Sigmoid colon (tissue), 6 donors: ENCODE measurements at regions not wholly inside any gene's neighbourhood (a gene's known extent, or its start where the extent isn't known, plus 50 kb on each side); places are given as distances from the start of the nearest gene placed in this dataset.
"Not testable (repeated sequence)": the region's sequence is repeated elsewhere in the genome, so short reads cannot be mapped to it uniquely, and the experiment has no call there.

ENCODE experiments used
- DNase-seq: peaks from one replicate; pipeline ENCODE4 v3.0.0-alpha.2; 2019
- H3K27ac ChIP-seq, 4 donors: fragments of 200-600 bp; sonication (generic); one replicate each; pipeline ENCODE4 v1.5.1; 2016 to 2019; ENCODE audit warnings: mild to moderate bottlenecking in 1 of 4
- H3K27me3 ChIP-seq, 3 donors: fragments of 200-600 bp; sonication (generic); one replicate each; pipeline ENCODE4 v1.5.1; 2019; ENCODE audit warnings: mild to moderate bottlenecking in 1 of 3
- H3K36me3 ChIP-seq, 4 donors: fragments of 200-600 bp; sonication (generic); one replicate each; pipeline ENCODE4 v1.5.1; 2016 to 2019
- H3K4me1 ChIP-seq, 4 donors: fragments of 200-600 bp; sonication (generic); one replicate each; pipeline ENCODE4 v1.5.1; 2017 to 2019
- H3K4me3 ChIP-seq, 4 donors: fragments of 200-600 bp; sonication (generic); one replicate each; pipeline ENCODE4 v1.5.1; 2017 to 2019; ENCODE audit warnings: mild to moderate bottlenecking in 2 of 4, moderate library complexity in 1 of 4
- H3K9me3 ChIP-seq, 4 donors: fragments of 200-600 bp in 3 of 4; sonication (generic) in 3 of 4; one replicate each; pipeline versions ENCODE4 v1.5.1 to v1.6.1; 2013 to 2019
- EP300 ChIP-seq, 4 donors: sonication (generic); formaldehyde crosslinking; IDR thresholded peaks; one replicate each; pipeline ENCODE4 v1.6.1; 2017; ENCODE audit warnings: antibody characterized with exemption in 4 of 4
- POLR2A ChIP-seq, 2 donors: fragments of 450-650 bp; IDR thresholded peaks; one replicate each; pipeline ENCODE4 v1.6.1; 2016; ENCODE audit warnings: antibody characterized with exemption in 2 of 2, mild to moderate bottlenecking in 2 of 2, moderate library complexity in 2 of 2
- POLR2AphosphoS5 ChIP-seq, 4 donors: sonication (generic); formaldehyde crosslinking; IDR thresholded peaks; one replicate each; pipeline ENCODE4 v1.6.1; 2017; ENCODE audit warnings: antibody characterized with exemption in 4 of 4
- WGBS, 2 donors: extraction: QIAGEN DNeasy Blood & Tissue Kit; methylation state at CpG; one replicate each; pipeline ENCODE4 v1.1.7; 2013; 5-methylcytosine and 5-hydroxymethylcytosine counted together
- intact Hi-C: fragments of 100-400 bp; cut with DNase I; formaldehyde crosslinking; loops from one replicate; pipeline ENCODE4 v1.15.1; 2023
- TF ChIP-seq, protein P1 (sequence below), 4 experiments: fragments of 450-650 bp in 3 of 4; fragments of 200-600 bp in 1 of 4; IDR thresholded peaks; one replicate each; pipeline ENCODE4 v1.5.1; 2016 to 2019; ENCODE audit warnings: antibody characterized with exemption in 4 of 4, mild to moderate bottlenecking in 3 of 4, moderate library complexity in 2 of 4
- donor health status: healthy with polysubstance abuse.
- donor health status: healthy.

DNA sequence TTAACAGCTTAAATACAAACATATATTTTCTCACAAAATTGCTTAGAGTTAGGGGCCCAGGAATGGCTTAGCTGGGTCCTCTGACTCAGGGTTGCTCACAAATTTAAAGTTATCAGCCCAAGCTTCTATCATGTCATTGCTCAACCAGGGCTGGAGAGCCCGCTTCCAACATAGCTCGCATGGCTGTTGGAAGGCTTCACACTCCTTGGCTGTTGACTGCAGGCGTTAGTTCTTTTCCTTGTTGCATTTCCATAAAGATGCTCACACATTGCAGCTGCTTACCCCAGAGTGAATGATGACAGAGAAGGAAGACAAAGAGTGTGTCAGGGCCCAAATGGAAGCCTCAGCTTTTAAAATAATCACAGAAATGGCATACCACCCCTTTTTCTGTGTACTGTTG, 62.9 kb upstream of the TFPI start:
- Histone ChIP-seq H3K4me3 (no peak overlapping the region), H3K4me1 (no peaks in the 10 kb centered on the region), H3K9me3 (no peaks in the 10 kb centered on the region), H3K27ac (no peak overlapping the region), H3K36me3 (no peaks in the 10 kb centered on the region), H3K27me3 (no peaks in the 10 kb centered on the region)
- DNase-seq, result no peak
- intact Hi-C loops, result no loop called here
- no peak for TF ChIP-seq POLR2AphosphoS5 (IDR thresholded peaks at IDR 0.05)
- TF ChIP-seq, protein P1, sequence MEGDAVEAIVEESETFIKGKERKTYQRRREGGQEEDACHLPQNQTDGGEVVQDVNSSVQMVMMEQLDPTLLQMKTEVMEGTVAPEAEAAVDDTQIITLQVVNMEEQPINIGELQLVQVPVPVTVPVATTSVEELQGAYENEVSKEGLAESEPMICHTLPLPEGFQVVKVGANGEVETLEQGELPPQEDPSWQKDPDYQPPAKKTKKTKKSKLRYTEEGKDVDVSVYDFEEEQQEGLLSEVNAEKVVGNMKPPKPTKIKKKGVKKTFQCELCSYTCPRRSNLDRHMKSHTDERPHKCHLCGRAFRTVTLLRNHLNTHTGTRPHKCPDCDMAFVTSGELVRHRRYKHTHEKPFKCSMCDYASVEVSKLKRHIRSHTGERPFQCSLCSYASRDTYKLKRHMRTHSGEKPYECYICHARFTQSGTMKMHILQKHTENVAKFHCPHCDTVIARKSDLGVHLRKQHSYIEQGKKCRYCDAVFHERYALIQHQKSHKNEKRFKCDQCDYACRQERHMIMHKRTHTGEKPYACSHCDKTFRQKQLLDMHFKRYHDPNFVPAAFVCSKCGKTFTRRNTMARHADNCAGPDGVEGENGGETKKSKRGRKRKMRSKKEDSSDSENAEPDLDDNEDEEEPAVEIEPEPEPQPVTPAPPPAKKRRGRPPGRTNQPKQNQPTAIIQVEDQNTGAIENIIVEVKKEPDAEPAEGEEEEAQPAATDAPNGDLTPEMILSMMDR (IDR thresholded peaks at IDR 0.05), result no peak
- TF ChIP-seq POLR2A (IDR thresholded peaks at IDR 0.05), result no peak
- TF ChIP-seq EP300 (IDR thresholded peaks at IDR 0.05), result no peak
- WGBS, 2 donors, result 86 to 88% methylated on average over 3 of the region's 3 CpGs

DNA sequence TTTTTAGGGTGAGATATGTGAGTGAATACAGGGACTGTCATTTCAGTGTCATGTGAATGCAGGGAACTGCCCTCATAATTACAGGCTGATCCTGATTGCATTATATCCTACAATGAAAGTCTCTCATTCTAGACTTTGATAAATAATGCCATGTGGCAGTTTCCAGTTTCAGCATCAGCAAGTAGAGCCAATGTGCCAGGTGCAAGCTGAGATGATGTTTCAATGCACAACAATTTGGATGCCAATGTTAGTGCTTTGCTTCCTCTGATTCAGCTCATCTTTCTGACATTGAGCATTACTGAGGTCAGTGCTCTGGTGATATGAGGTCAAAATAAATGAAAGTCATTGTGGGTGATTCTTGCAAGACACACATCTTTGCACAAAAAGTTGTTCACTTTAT, 63.7 kb upstream of the TFPI start:
- Histone ChIP-seq H3K4me1 (no peaks in the 10 kb centered on the region), H3K9me3 (no peaks in the 10 kb centered on the region), H3K27ac (no peak overlapping the region), H3K4me3 (no peak overlapping the region), H3K36me3 (no peaks in the 10 kb centered on the region), H3K27me3 (no peaks in the 10 kb centered on the region)
- DNase-seq, result no peak
- TF ChIP-seq POLR2A (IDR thresholded peaks at IDR 0.05) (no peak), EP300 (IDR thresholded peaks at IDR 0.05) (no peak), POLR2AphosphoS5 (IDR thresholded peaks at IDR 0.05) (no peak)
- TF ChIP-seq, protein P1 (IDR thresholded peaks at IDR 0.05), result no peak
- intact Hi-C loops, result no loop called here

DNA sequence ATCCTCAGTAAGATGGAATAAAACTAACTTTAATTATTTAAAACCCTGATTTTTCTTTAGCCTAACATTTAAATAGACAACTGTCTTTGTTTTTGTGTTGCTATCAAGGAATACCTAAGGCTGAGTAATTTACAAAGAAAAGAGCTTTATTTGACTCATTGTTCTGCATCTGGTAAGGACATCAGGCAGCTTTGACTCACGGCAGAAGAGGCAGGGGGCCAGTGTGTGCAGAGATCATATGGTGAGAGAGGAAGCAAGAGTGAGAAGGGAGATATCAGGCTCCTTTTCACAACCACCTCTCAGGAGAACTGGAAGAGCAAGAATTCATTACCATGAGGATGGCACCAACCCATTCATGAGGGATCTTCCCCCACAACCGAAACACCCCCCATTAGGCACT, 64.6 kb upstream of the TFPI start:
- Histone ChIP-seq H3K36me3 (no peaks in the 10 kb centered on the region), H3K27ac (no peak overlapping the region), H3K4me1 (no peaks in the 10 kb centered on the region), H3K9me3 (no peaks in the 10 kb centered on the region), H3K4me3 (no peak overlapping the region), H3K27me3 (no peaks in the 10 kb centered on the region)
- intact Hi-C loops, result no loop called here
- WGBS, 2 donors, result 56 to 65% methylated on average over 2 of the region's 2 CpGs
- TF ChIP-seq EP300 (IDR thresholded peaks at IDR 0.05), result no peak
- TF ChIP-seq POLR2A (IDR thresholded peaks at IDR 0.05), result no peak
- TF ChIP-seq POLR2AphosphoS5 (IDR thresholded peaks at IDR 0.05), result no peak
- TF ChIP-seq, protein P1 (IDR thresholded peaks at IDR 0.05), result no peak
- DNase-seq, result no peak

DNA sequence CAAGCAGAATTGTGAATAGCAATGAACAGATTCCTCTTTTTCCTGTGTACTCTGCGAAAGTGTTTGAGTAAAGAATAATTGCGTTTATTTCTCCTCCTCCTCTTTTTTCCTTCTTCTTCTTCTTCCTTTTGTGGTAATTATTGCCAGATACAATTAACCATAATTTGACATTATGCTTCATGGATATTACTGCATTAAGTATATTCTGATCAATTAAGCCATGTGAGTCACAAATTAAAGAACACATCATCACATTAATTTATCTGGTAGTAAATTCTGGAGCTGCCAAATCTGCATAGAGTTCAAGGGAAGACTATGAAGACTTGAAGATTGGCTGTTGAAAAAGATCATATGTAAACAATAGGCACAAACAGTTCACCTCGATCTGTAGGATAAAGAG, 72.9 kb upstream of the TFPI start:
- no peaks in the 10 kb centered on the region for H3K36me3 ChIP-seq
- H3K4me3 ChIP-seq, result no peak overlapping the region
- no peaks in the 10 kb centered on the region for H3K9me3 ChIP-seq
- no peaks in the 10 kb centered on the region for H3K27me3 ChIP-seq
- no peaks in the 10 kb centered on the region for H3K4me1 ChIP-seq
- intact Hi-C loops, result no loop called here
- H3K27ac ChIP-seq, result no peak overlapping the region
- WGBS, 2 donors, result 73 to 88% methylated on average over 3 of the region's 3 CpGs
- TF ChIP-seq EP300 (IDR thresholded peaks at IDR 0.05) (no peak), POLR2A (IDR thresholded peaks at IDR 0.05) (no peak), POLR2AphosphoS5 (IDR thresholded peaks at IDR 0.05) (no peak)
- TF ChIP-seq, protein P1 (IDR thresholded peaks at IDR 0.05), result no peak
- no peak for DNase-seq

DNA sequence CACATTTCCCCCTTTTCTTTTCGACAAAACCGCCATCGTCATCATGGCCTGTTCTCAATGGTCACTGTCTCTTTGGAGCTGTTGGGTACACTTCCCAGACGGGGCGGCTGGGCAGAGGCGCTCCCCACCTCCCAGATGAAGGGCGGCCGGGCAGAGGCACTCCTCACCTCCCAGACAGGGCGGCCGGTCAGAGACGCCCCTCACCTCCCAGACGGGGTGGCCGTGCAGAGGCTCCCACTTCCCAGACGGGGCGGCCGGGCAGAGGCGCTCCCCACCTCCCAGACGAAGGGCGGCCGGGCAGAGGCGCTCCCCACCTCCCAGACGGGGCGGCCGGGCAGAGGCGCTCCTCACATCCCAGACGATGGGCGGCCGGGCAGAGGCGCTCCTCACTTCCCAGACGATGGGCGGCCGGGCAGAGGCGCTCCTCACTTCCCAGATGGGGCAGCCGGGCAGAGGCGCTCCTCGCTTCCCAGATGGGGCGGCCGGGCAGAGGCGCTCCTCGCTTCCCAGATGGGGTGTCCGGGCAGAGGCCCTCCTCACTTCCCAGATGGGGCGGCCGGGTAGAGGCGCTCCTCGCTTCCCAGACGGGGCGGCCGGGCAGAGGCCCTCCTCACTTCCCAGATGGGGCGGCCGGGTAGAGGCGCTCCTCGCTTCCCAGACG, 82.6 kb upstream of the TFPI start:
- H3K9me3 ChIP-seq, intact Hi-C loops, DNase-seq, H3K27ac ChIP-seq, H3K4me3 ChIP-seq, H3K4me1 ChIP-seq, H3K36me3 ChIP-seq, H3K27me3 ChIP-seq: not testable (repeated sequence)
- 95 to 97% methylated on average over 53 of the region's 53 CpGs for WGBS, 2 donors

DNA sequence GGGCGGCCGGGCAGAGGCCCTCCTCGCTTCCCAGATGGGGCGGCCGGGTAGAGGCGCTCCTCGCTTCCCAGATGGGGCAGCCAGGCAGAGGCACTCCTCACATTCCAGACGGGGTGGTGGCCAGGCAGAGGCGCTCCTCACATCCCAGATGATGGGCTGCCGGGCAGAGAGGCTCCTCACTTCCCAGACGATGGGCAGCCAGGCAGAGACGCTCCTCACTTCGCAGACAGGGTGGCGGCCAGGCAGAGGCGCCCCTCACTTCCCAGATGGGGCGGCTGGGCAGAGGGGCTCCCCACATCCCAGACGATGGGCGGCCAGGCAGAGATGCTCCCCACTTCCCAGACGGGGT, 83.1 kb upstream of the TFPI start:
- intact Hi-C loops, DNase-seq, H3K4me1 ChIP-seq, H3K27ac ChIP-seq, H3K4me3 ChIP-seq, H3K36me3 ChIP-seq, H3K9me3 ChIP-seq, H3K27me3 ChIP-seq: not testable (repeated sequence)
- WGBS, 2 donors, result 95 to 97% methylated on average over 19 of the region's 19 CpGs

DNA sequence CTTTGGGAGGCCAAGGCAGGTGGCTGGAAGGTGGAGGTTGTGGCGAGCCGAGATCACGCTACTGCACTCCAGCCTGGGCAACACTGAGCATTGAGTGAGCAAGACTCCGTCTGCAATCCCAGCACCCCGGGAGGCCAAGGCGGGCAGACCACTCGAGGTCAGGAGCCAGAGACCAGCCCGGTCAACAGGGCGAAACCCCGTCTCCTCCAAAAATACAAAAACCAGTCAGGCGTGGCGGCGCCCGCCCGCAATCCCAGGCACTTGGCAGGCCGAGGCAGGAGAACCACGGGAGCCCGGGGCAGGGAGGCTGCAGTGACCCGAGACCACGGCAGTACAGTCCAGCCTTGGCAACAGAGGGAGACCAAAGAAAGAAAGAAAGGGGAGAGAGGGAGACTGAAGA, 83.5 kb upstream of the TFPI start:
- H3K4me3 ChIP-seq, H3K9me3 ChIP-seq, intact Hi-C loops, DNase-seq, H3K27me3 ChIP-seq, H3K36me3 ChIP-seq, H3K27ac ChIP-seq, H3K4me1 ChIP-seq: not testable (repeated sequence)
- 91 to 92% methylated on average over 20 of the region's 20 CpGs for WGBS, 2 donors
